Mesenchymal stem cell (in vitro differentiated cells and primary cell): ENCODE measurements at regions not wholly inside any gene's neighbourhood (a gene's known extent, or its start where the extent isn't known, plus 50 kb on each side); places are given as distances from the start of the nearest gene placed in this dataset.
A peak's percentile ranks its signal among the peaks of the same experiment; 100 is the strongest.

Experiments used
- DNase-seq: peaks from one replicate; pipeline ENCODE4 v3.0.0-alpha.2; 2013
- H2AFZ ChIP-seq: one replicate; pipeline ENCODE4 v1.6.1; 2013; ENCODE audit warnings: low read depth, mild to moderate bottlenecking, control low read depth, inconsistent platforms, low read length, moderate library complexity
- H2AK5ac ChIP-seq: 2 replicates; pipeline ENCODE4 v1.6.1; 2013; ENCODE audit warnings: low read length, moderate library complexity, mild to moderate bottlenecking, inconsistent platforms; ENCODE audit not compliant: severe bottlenecking
- H2BK120ac ChIP-seq: one replicate; pipeline ENCODE4 v1.6.1; 2013; ENCODE audit warnings: low read depth, mild to moderate bottlenecking, inconsistent platforms, low read length, moderate library complexity
- H2BK12ac ChIP-seq, 2 experiments: one replicate each; pipeline ENCODE4 v1.6.1; 2013; ENCODE audit warnings: inconsistent platforms in 2 of 2, low read length in 2 of 2, mild to moderate bottlenecking in 2 of 2, moderate library complexity in 2 of 2, control low read depth in 1 of 2
- H2BK15ac ChIP-seq: one replicate; pipeline ENCODE4 v1.6.1; 2013; ENCODE audit warnings: mild to moderate bottlenecking, low read depth, inconsistent platforms; ENCODE audit not compliant: poor library complexity, severe bottlenecking
- H2BK5ac ChIP-seq: 2 replicates; pipeline ENCODE4 v1.6.1; 2013; ENCODE audit warnings: low read depth, mild to moderate bottlenecking, low read length, control low read depth, inconsistent platforms; ENCODE audit not compliant: poor library complexity, severe bottlenecking
- H3K14ac ChIP-seq, 2 experiments: one replicate each; pipeline ENCODE4 v1.6.1; 2013; ENCODE audit warnings: inconsistent platforms in 2 of 2, low read length in 2 of 2, control low read depth in 1 of 2, mild to moderate bottlenecking in 1 of 2, moderate library complexity in 1 of 2
- H3K18ac ChIP-seq, 2 experiments: one replicate each; pipeline ENCODE4 v1.6.1; 2013; ENCODE audit warnings: inconsistent platforms in 2 of 2, low read length in 2 of 2, control low read depth in 1 of 2, low read depth in 1 of 2, mild to moderate bottlenecking in 1 of 2
- H3K23ac ChIP-seq, 2 experiments: one replicate each; pipeline ENCODE4 v1.6.1; 2013; ENCODE audit warnings: inconsistent platforms in 2 of 2, low read length in 2 of 2, mild to moderate bottlenecking in 2 of 2, moderate library complexity in 2 of 2, control low read depth in 1 of 2
- H3K27ac ChIP-seq: 2 replicates; pipeline ENCODE4 v1.5.1; 2013; ENCODE audit warnings: mild to moderate bottlenecking, moderate library complexity, low read length, control low read depth, inconsistent platforms; ENCODE audit not compliant: poor library complexity, severe bottlenecking
- H3K27me3 ChIP-seq, 2 experiments: 2 replicates each; pipeline versions ENCODE4 v1.6.1 to v1.7.0; 2013; ENCODE audit warnings: low read length in 2 of 2, mild to moderate bottlenecking in 2 of 2, moderate library complexity in 2 of 2, control low read depth in 1 of 2, inconsistent platforms in 1 of 2; ENCODE audit not compliant: control insufficient read depth in 1 of 2, insufficient read depth in 1 of 2
- H3K36me3 ChIP-seq, 2 experiments: 2 replicates each; pipeline versions ENCODE4 v1.6.1 to v1.7.0; 2013; ENCODE audit warnings: low read length in 2 of 2, control low read depth in 1 of 2, inconsistent platforms in 1 of 2, low read depth in 1 of 2, mild to moderate bottlenecking in 1 of 2; ENCODE audit not compliant: insufficient read depth in 2 of 2, control insufficient read depth in 1 of 2
- H3K4ac ChIP-seq, 2 experiments: one replicate each; pipeline ENCODE4 v1.6.1; 2013; ENCODE audit warnings: inconsistent platforms in 2 of 2, low read length in 2 of 2, mild to moderate bottlenecking in 2 of 2, moderate library complexity in 2 of 2, control low read depth in 1 of 2, low read depth in 1 of 2
- H3K4me1 ChIP-seq: 2 replicates; pipeline ENCODE4 v1.6.1; 2013; ENCODE audit warnings: low read depth, low read length, control low read depth; ENCODE audit not compliant: control insufficient read depth, insufficient read depth
- H3K4me2 ChIP-seq: 2 replicates; pipeline ENCODE4 v1.6.1; 2013; ENCODE audit warnings: low read length, mild to moderate bottlenecking, inconsistent platforms; ENCODE audit not compliant: poor library complexity, severe bottlenecking
- H3K4me3 ChIP-seq, 2 experiments: 2 replicates each; pipeline versions ENCODE4 v1.5.1 to v1.7.0; 2013; ENCODE audit warnings: low read length in 2 of 2, mild to moderate bottlenecking in 2 of 2, control low read depth in 1 of 2, low read depth in 1 of 2; ENCODE audit not compliant: insufficient read depth in 1 of 2
- H3K79me1 ChIP-seq: replicated peaks from 2 replicates; pipeline ENCODE4 v1.6.1; 2013; ENCODE audit warnings: mild to moderate bottlenecking, control low read depth, low read length, inconsistent platforms; ENCODE audit not compliant: poor library complexity, severe bottlenecking
- H3K9ac ChIP-seq: 2 replicates; pipeline ENCODE4 v1.7.0; 2013; ENCODE audit warnings: mild to moderate bottlenecking, low read length, moderate library complexity
- H3K9me3 ChIP-seq: 2 replicates; pipeline ENCODE4 v1.7.0; 2013; ENCODE audit warnings: mild to moderate bottlenecking, low read length; ENCODE audit not compliant: control insufficient read depth
- H4K8ac ChIP-seq: one replicate; pipeline ENCODE4 v1.6.1; 2013; ENCODE audit warnings: inconsistent platforms, mild to moderate bottlenecking, low read length, moderate library complexity
- H4K91ac ChIP-seq: one replicate; pipeline ENCODE4 v1.6.1; 2013; ENCODE audit warnings: mild to moderate bottlenecking, low read length, inconsistent platforms
- WGBS: methylation state at CpG from one replicate; pipeline ENCODE4 v1.1.7; 2013; ENCODE audit warnings: mixed read lengths; 5-methylcytosine and 5-hydroxymethylcytosine counted together

DNA sequence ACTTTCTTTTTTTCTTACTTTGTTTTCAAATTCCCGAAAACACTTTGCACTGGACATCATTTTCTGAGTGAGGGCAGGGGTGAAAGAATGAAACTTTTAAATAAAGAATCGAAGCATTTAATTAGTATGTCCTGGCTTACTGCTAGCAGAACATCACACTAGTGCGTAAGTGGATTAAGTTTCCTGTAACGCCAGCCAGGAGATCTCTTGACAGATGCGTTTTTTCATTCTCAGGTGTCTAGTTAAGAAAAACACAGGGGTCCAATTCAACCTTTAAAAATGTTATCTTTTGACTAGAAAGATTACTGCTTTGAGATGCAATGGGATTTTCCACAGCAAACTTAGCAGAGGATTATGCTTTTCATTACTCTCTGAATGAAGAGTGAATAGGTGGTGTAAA is 858.8 kb upstream of the EPHA7 start:
- no peak overlapping the region for H2AK5ac ChIP-seq
- WGBS = 79% methylated on average over 5 of the region's 5 CpGs
- H3K23ac ChIP-seq = no peak overlapping the region
- no peak overlapping the region for H2BK12ac ChIP-seq
- H3K36me3 ChIP-seq = no peaks in the 10 kb centered on the region
- no peak overlapping the region for H3K4ac ChIP-seq
- H3K18ac ChIP-seq = no peak overlapping the region
- no peak for DNase-seq
- H3K4me1 ChIP-seq = no peaks in the 10 kb centered on the region
- no peak overlapping the region for H2BK120ac ChIP-seq
- no peak overlapping the region for H2BK5ac ChIP-seq
- H3K14ac ChIP-seq = no peak overlapping the region
- H3K4me3 ChIP-seq = no peak overlapping the region
- H3K4me2 ChIP-seq = no peak overlapping the region
- no peaks in the 10 kb centered on the region for H3K79me1 ChIP-seq
- H2BK15ac ChIP-seq = no peak overlapping the region
- H4K91ac ChIP-seq = no peak overlapping the region
- peaks cover 4% of the 10 kb centered on the region for H3K9me3 ChIP-seq
- H2AFZ ChIP-seq = no peak overlapping the region
- H3K27me3 ChIP-seq = no peaks in the 10 kb centered on the region
- no peak overlapping the region for H3K27ac ChIP-seq
- no peak overlapping the region for H4K8ac ChIP-seq
- H3K9ac ChIP-seq = no peak overlapping the region

DNA sequence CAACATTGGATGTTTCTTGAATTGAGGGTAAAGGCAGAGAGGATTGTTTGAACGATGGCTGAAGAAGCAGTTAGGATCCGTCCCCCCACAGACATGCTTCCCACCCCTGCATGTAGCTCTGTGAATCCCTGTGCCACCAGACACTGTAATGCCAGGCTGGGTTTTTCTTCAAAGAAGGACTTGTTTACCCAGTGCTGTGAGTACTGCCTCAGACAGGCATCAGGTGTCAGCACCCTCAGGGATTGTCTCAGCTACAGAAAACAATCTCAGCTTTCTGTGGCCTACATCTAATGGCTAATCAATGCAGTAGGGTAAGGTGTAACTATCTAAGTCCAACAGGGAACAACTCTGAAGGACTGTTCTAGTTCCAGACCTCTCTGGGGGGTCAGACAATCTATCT is 853.0 kb upstream of the EPHA7 start:
- Histone ChIP-seq H2AK5ac (no peak overlapping the region), H4K91ac (no peak overlapping the region), H2BK15ac (no peak overlapping the region), H3K9me3 (peaks cover 13% of the 10 kb centered on the region), H3K9ac (no peak overlapping the region), H3K14ac (no peak overlapping the region), H3K27me3 (no peaks in the 10 kb centered on the region), H2BK120ac (no peak overlapping the region), H3K36me3 (no peaks in the 10 kb centered on the region), H3K4me2 (no peak overlapping the region), H3K23ac (no peak overlapping the region), H3K4ac (no peak overlapping the region), H2BK12ac (peak overlapping the region in 1 of 2 experiments; percentile 24), H3K27ac (no peak overlapping the region), H4K8ac (no peak overlapping the region), H2BK5ac (no peak overlapping the region), H3K79me1 (no peaks in the 10 kb centered on the region), H2AFZ (no peak overlapping the region), H3K4me1 (no peaks in the 10 kb centered on the region), H3K4me3 (no peak overlapping the region), H3K18ac (no peak overlapping the region)
- WGBS = 75% methylated on average over 2 of the region's 2 CpGs
- no peak for DNase-seq

DNA sequence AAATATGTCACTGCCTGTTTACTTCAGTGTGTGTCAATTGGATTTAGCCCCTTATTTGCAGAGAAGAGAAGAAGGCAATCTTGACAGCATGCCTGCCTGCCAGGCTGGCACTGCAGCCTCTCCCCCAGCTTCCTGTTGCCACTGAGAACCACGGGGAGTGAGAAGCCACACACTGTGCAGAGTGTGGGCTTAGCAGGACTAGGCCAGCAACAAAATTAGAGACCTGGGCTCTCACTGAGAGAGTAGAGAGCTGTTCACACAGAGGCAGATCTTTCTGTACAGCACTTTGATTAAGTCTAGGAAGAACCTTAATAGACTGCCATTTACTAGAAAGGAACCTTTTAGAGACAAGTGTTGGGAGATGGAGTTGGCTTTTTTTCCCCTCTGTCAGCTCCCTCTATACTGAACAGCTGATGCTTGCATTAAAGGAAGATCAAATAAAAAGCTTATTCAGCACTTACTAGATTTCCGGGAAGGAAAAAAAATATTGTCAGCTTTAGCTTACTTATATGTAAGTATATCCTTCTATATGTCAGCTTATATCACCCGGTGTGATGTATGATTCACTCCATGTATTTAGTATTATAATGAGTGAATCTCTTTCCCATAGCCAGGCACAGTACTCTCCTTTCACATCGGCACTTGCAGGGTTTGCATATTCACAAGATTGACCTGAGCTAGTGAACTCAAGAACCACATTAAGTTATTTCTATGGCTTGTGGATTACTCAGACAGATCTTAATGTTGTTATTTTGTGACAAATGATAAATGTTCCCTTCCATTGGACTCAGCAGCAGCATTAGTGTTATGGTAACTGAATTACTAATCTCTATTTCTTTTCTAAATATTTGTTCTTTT is 851.0 kb upstream of the EPHA7 start:
- Histone ChIP-seq H3K14ac (no peak overlapping the region), H2BK15ac (no peak overlapping the region), H3K79me1 (no peaks in the 10 kb centered on the region), H3K36me3 (no peaks in the 10 kb centered on the region), H3K18ac (no peak overlapping the region), H3K4me2 (no peak overlapping the region), H4K8ac (no peak overlapping the region), H3K23ac (no peak overlapping the region), H2AFZ (no peak overlapping the region), H3K27ac (peak overlapping the region; percentile 32), H4K91ac (no peak overlapping the region), H2BK120ac (no peak overlapping the region), H3K9me3 (peaks cover 13% of the 10 kb centered on the region), H3K4me1 (no peaks in the 10 kb centered on the region), H3K27me3 (no peaks in the 10 kb centered on the region), H2BK12ac (no peak overlapping the region), H3K4me3 (no peak overlapping the region), H2AK5ac (no peak overlapping the region), H3K4ac (no peak overlapping the region), H2BK5ac (no peak overlapping the region), H3K9ac (no peak overlapping the region)
- DNase-seq = peak; percentile 8
- 43% methylated on average over 2 of the region's 4 CpGs for WGBS

DNA sequence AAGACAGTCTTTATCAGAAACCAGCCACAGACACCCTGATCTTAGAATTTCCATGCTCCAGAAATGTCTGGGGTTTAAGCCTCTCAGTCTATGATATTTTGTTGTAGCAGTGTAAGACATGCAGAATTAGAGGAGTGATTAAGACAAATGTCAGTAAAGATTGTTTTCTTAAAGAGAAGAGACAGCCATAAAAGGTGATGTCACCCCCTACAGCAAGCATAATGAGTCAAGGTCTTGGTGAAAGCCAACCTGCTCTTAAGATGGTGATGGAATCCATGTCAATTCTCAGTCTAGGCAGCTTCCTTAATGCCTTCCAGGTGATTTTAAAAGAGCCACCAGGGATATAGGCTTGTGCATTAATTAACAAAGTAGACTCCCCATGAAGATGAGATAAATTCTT is 849.9 kb upstream of the EPHA7 start:
- no peak overlapping the region for H4K91ac ChIP-seq
- H3K4me3 ChIP-seq = no peak overlapping the region
- H3K14ac ChIP-seq = no peak overlapping the region
- no peak for DNase-seq
- H3K27ac ChIP-seq = no peak overlapping the region
- no peak overlapping the region for H3K4me2 ChIP-seq
- H3K79me1 ChIP-seq = no peaks in the 10 kb centered on the region
- H3K23ac ChIP-seq = no peak overlapping the region
- no peak overlapping the region for H2BK5ac ChIP-seq
- H3K36me3 ChIP-seq = no peaks in the 10 kb centered on the region
- peaks cover 16% of the 10 kb centered on the region for H3K9me3 ChIP-seq
- no peak overlapping the region for H3K18ac ChIP-seq
- no peak overlapping the region for H2AK5ac ChIP-seq
- H2BK120ac ChIP-seq = no peak overlapping the region
- H2BK12ac ChIP-seq = no peak overlapping the region
- no peak overlapping the region for H2BK15ac ChIP-seq
- H3K4me1 ChIP-seq = no peaks in the 10 kb centered on the region
- H3K4ac ChIP-seq = no peak overlapping the region
- no peak overlapping the region for H3K9ac ChIP-seq
- H4K8ac ChIP-seq = no peak overlapping the region
- no peak overlapping the region for H2AFZ ChIP-seq
- H3K27me3 ChIP-seq = no peaks in the 10 kb centered on the region
